ENCODE measurements at regions not wholly inside any gene's neighbourhood (a gene's known extent, or its start where the extent isn't known, plus 50 kb on each side); places are given as distances from the start of the nearest gene placed in this dataset.

DNA sequence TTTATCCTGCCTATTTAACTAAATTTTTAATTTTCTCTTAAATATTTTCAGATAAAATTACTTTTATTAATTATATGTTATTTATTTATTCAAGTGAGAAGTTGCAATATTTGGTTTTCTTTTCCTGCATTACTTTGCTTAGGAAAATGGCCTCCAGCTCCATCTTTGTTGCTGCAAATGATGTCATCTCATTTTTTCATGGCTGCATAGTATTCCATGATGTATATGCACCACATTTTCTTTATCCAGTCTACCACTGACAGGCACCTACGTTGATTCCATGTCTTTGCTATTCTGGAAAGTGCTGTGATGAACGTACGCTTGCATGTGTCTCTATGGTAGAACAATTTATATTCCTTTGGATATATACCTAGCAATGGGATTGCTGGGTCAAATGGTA lies 186.9 kb upstream of the LYPLAL1 start:
- no peak for DNase-seq (ENCODE audit: low spot score)

DNA sequence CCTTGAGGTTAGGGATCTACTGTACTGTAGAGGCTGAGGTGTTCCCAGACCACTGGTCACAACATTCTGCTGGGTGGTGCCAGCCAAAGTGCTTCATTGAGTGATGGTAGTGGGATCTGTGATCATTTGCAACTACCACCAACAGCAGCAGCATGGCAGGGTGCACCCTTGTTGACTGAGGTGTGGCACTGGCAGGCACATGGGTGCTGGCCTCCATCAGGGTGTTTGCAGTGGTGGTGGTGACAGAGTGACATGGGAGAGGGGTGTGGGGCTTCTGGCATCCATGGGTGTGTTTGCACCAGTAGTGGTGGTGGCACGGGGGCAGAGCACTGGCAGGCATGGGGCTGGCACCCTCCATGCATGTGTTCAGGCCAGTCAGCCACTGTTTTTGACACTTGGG lies 183.7 kb upstream of the LYPLAL1 start:
- DNase-seq (ENCODE audit: low spot score): no peak

- DNase-seq (ENCODE audit: low spot score): no peak
Observed at GRCh38 chr1:218991089-218991488, 182.6 kb upstream of the LYPLAL1 start.

GRCh38 chr1:218994615-218995014 lies 179.1 kb upstream of the LYPLAL1 start:
- DNase-seq (ENCODE audit: low spot score): no peak

- no peak for DNase-seq (ENCODE audit: low spot score)
Observed at GRCh38 chr1:218995091-218995665, 178.5 kb upstream of the LYPLAL1 start.

GRCh38 chr1:218996362-218996761 lies 177.3 kb upstream of the LYPLAL1 start:
- no peak for DNase-seq (ENCODE audit: low spot score)

DNA sequence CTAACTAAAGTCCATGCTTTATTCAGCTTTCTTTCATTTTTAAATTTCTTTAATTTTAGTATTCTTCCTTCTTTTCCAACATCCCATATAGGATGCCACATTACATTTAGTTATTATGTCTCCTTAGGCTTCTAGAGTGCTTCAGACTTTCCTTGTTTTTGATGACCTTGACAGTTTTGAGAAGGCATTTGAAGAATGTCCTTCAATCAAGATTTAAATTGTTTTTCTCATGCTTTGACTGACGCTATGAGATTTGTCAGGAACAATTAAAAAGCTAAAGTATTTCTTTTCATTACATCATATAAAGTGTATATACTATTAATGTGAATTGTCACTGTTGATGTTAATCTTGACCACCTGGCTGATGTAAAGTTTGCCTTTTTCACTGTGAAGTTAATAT lies 173.7 kb upstream of the LYPLAL1 start:
- no peak for DNase-seq (ENCODE audit: low spot score)

DNA sequence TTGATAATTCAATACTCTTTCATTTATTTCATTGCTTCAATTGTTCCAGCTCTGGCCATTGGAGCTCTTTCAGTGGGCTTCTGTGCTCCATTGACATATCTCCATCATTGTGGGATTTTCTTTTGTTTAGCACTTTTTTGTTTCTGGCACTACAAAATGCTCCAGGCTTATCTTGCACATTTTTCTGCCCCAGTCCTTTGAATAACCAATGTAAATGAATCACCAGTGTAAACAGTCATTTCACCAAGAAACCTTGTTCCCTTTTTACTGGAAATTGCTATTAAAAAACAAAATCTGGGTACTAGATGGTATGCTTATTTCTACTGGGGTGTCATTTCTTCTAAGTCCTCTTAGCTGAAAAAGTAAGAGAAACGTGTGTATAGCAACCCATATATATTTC lies 173.0 kb upstream of the LYPLAL1 start:
- DNase-seq (ENCODE audit: low spot score): no peak

DNA sequence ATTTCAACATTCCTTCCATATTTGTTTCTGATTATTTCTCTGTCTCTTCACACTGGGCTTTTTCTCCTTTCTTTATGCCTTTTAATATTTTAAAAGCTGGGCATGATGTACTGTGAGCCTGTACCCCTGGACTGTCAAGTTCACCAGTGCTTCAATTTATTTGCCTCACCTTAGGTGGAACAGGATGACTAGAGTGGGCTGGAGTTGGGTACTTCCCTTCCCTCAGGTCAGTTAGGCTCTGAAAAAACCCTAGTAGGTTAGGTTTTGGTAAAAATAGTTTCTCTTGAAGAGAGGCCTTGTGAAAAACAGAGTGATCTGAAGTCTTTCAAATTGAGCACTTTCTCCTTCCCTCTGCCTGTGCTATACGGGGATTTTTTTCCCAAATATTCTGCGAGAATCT lies 163.0 kb upstream of the LYPLAL1 start:
- DNase-seq (ENCODE audit: low spot score): no peak

DNA sequence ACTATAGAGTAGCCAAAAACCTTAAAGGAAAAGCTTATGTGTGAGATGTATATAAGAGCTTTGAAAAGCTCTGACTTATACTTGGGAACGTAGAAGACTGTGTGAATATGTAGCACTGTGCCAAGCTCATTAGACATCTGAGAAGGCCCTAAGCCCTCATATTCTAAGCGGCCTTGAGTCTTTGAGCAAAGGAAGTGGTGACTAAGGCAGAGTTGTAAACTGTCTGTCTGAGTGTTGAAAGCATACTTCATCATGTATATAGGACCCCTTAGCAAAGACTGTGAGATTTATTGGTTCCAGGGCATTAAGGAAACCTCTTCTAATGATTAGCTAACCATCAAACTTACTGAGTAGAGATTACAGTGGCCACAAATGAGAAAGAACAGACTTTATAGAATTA lies 153.3 kb upstream of the LYPLAL1 start:
- no peak for DNase-seq (ENCODE audit: low spot score)

DNA sequence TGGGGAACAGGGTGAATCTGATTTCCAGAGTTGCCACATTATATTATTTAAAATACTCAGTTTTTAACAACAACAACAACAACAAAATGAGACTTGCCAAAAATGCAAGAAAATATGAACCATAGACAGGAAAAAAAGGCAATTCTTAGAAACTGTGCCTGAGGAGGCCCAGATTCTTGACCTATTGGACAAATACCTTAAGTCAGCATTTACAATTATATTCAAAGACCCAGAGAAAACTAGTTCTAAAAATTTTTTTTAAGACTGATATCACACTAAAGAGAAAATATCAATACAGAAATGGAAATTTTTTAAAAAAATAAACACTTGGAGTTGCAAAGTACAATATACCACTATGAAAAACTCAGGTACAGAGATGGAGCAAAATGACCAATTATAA lies 152.8 kb upstream of the LYPLAL1 start:
- no peak for DNase-seq (ENCODE audit: low spot score)

GRCh38 chr1:219027146-219027673 lies 146.5 kb upstream of the LYPLAL1 start:
- DNase-seq (ENCODE audit: low spot score): no peak

DNA sequence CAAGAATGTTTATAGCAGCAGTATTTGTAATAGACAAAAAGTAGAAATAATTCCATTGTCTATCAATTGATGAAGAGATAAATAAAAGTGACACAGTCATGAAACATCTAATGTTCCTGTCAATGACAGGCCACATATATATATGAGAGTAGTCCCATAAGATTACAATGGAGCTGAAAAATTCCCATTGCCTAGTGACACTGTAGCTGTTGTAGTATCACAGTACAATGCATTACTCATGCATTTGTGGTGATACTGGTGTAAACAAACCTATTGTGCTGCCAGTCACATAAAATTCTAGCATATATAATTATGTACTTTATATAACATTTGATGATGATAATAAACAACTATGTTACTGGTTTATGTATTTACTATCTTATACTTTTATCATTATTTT lies 141.9 kb upstream of the LYPLAL1 start:
- DNase-seq (ENCODE audit: low spot score): no peak

DNA sequence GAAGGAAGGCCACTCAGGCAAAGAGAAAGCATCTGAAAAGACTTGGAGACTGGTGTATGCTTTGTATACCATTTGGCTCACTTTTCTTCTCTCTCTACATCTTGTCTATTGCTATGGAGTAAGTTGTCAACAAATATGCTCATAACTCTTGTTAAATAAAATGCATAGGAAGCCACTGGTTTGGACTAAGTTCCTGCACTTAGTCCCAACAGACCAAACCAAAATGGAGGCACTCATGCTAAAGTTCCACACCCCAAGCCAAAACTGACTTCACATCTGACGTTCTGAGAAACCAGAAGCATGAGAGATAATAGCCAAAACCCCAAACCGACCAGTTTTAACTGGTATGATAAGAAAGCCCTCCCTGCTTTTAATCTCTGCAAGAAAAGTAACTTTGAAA lies 135.3 kb upstream of the LYPLAL1 start:
- no peak for DNase-seq (ENCODE audit: low spot score)

DNA sequence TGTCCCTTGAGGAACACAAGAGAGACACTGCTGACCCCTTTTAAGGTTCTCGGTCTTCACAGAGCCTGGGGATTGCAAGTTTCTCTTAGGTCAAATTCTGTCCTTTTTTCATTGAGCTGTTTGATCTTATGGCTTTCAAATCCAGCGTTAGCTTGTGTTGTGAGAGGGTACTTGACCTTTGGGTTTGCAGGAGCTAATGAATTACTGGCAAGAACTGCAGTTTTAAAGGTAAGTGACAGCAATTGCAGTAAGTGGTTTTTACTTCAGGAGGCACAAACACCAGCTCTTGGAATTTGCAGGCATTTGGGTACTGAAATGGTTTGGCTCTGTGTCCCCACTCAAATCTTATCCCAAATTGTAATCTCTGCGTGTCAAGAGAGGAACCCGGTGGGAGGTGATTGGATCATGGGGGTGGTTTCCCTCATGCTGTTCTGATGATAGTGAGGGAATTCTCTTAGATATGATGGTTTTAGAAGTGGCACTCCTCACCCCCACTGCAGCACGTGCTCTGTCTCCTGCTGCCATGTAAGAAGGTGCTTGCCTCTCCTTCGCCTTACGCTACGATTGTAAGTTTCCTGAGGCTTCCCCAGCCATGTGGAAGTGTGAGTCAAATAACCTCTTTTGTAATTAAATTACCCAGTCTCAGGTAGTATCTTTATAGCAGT lies 134.5 kb upstream of the LYPLAL1 start:
- DNase-seq (ENCODE audit: low spot score): no peak

- no peak for DNase-seq (ENCODE audit: low spot score)
Observed at GRCh38 chr1:219039682-219040154, 134.0 kb upstream of the LYPLAL1 start.

GRCh38 chr1:219040291-219040690 lies 133.4 kb upstream of the LYPLAL1 start:
- DNase-seq (ENCODE audit: low spot score): no peak

- no peak for DNase-seq (ENCODE audit: low spot score)
Observed at GRCh38 chr1:219041141-219041540, 132.5 kb upstream of the LYPLAL1 start.

- no peak for DNase-seq (ENCODE audit: low spot score)
Observed at GRCh38 chr1:219041818-219042217, 131.9 kb upstream of the LYPLAL1 start.

- DNase-seq (ENCODE audit: low spot score): no peak
Observed at GRCh38 chr1:219042769-219043168, 130.9 kb upstream of the LYPLAL1 start.

DNA sequence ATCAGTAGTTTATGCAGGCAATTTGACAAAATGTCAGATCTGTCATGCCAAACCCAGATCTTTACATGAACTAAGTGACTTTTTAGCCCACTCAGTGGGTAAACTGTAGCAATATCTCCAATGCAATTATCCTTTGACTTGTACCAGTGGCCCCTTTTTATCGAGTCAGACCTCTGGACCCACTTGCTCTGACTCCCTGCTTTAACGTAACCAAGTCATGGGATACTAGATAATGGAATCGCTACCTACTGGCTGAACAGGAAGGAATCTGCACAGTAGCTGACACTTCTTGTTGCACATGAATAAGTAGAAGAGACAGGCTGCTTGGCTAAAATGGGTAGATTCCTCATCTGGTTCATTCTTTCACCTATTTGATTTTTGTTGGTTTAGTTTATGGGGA lies 128.4 kb upstream of the LYPLAL1 start:
- no peak for DNase-seq (ENCODE audit: low spot score)

DNA sequence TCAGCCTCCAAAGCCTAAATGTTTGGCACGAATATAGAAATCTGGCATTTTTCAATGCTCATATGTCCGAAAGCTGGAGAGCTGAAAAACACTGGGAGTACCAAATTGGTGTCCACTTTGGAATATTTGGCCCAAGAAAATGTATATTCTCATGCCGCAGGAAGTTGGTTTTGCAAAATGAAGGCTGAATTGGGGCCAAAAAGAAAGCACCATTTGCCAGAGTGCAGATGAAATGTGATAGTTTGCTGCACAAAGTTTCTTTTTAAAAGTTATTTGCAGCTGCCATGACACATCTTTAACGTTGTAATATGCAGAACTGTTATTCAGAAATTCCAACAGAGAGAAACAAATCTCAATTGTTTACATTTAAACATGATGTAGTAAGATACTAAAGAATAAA lies 124.2 kb upstream of the LYPLAL1 start:
- no peak for DNase-seq (ENCODE audit: low spot score)

- DNase-seq (ENCODE audit: low spot score): no peak
Observed at GRCh38 chr1:219050086-219050821, 123.4 kb upstream of the LYPLAL1 start.
